ENCODE measurements at regions not wholly inside any gene's neighbourhood (a gene's known extent, or its start where the extent isn't known, plus 50 kb on each side); places are given as distances from the start of the nearest gene placed in this dataset.

GRCh38 chr10:4532011-4532410 is 294.0 kb upstream of the AKR1E2 start:
- TF ChIP-seq CTCF (IDR thresholded peaks at IDR 0.05): no peak
- TF ChIP-seq POLR2A (IDR thresholded peaks at IDR 0.05): no peak

All from thyroid gland (tissue), 4 donors.